HG03432 (cell line): ENCODE measurements at regions not wholly inside any gene's neighbourhood (a gene's known extent, or its start where the extent isn't known, plus 50 kb on each side); places are given as distances from the start of the nearest gene placed in this dataset.

Experiments
- ATAC-seq: cut with Tn5 transposase; IDR thresholded peaks from one replicate; pipeline ENCODE4 v1.9.1; 2021; ENCODE audit warnings: mild to moderate bottlenecking, moderate library complexity; ENCODE audit not compliant: unreplicated experiment

- no peak for ATAC-seq
Observed at GRCh38 chr5:2200261-2200950, 317.7 kb upstream of the IRX4 start.

GRCh38 chr5:2199697-2200096 is 317.0 kb upstream of the IRX4 start:
- ATAC-seq: no peak

- no peak for ATAC-seq
Observed at GRCh38 chr5:2196989-2197619, 314.4 kb upstream of the IRX4 start.

GRCh38 chr5:2196416-2196815 is 313.7 kb upstream of the IRX4 start:
- no peak for ATAC-seq

- ATAC-seq: no peak
Observed at GRCh38 chr5:2194949-2195348, 312.2 kb upstream of the IRX4 start.

- no peak for ATAC-seq
Observed at GRCh38 chr5:2194236-2194555, 311.5 kb upstream of the IRX4 start.

GRCh38 chr5:2193542-2194235 is 311.0 kb upstream of the IRX4 start:
- no peak for ATAC-seq

GRCh38 chr5:2193142-2193541 is 310.4 kb upstream of the IRX4 start:
- no peak for ATAC-seq

GRCh38 chr5:2192496-2192895 is 309.8 kb upstream of the IRX4 start:
- no peak for ATAC-seq

GRCh38 chr5:2191972-2192371 is 309.2 kb upstream of the IRX4 start:
- ATAC-seq: no peak

- ATAC-seq: no peak
Observed at GRCh38 chr5:2190549-2190948, 307.8 kb upstream of the IRX4 start.

- ATAC-seq: no peak
Observed at GRCh38 chr5:2188661-2189060, 305.9 kb upstream of the IRX4 start.

- ATAC-seq: no peak
Observed at GRCh38 chr5:2188137-2188536, 305.4 kb upstream of the IRX4 start.

- no peak for ATAC-seq
Observed at GRCh38 chr5:2187687-2188086, 305.0 kb upstream of the IRX4 start.

- ATAC-seq: no peak
Observed at GRCh38 chr5:2187156-2187555, 304.4 kb upstream of the IRX4 start.

- ATAC-seq: no peak
Observed at GRCh38 chr5:2186472-2187015, 303.8 kb upstream of the IRX4 start.

- ATAC-seq: no peak
Observed at GRCh38 chr5:2185646-2186471, 303.1 kb upstream of the IRX4 start.

GRCh38 chr5:2184563-2185540 is 302.1 kb upstream of the IRX4 start:
- ATAC-seq: no peak

GRCh38 chr5:2184026-2184366 is 301.3 kb upstream of the IRX4 start:
- ATAC-seq: no peak
